ENCODE measurements at regions not wholly inside any gene's neighbourhood (a gene's known extent, or its start where the extent isn't known, plus 50 kb on each side); places are given as distances from the start of the nearest gene placed in this dataset.
"Not testable (repeated sequence)": the region's sequence is repeated elsewhere in the genome, so short reads cannot be mapped to it uniquely, and the experiment has no call there.

DNA sequence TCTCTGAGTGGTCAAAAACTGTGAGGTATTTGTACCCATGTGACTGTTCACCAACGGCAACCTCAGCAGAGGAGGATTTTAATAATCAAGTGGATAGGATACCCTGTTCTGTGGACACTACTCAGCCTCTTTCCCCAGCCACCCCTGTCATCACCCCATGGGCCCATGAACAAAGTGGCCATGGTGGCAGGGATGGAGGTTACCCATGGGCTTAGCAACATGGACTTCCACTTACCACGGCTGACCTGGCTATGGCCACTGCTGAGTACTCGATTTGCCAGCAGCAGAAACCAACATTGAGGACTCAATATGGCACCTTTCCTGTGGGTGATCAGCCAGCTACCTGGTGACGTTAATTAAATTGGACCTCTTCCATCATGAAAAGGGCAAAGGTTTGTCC lies 1782.7 kb downstream of the PLA2G4A start:
- no peak for DNase-seq (ENCODE audit: low spot score)

DNA sequence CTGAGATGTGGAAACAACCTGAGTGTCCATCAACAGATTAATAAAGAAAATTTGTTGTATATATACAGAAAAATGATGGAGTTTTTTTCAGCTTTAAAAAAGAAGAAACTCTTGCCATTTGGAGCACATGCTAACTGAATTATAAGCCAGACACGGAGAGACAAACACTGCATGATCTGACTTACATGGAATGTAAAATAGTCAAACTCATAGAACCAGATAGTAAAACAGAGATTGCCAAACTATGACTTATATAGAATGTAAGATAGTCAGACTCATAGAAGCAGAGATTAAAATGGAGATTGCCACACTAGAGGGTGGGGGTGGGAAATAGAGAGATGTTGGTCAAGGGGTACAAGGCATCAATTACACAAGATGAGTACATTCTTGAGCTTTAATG lies 1786.6 kb downstream of the PLA2G4A start:
- DNase-seq (ENCODE audit: low spot score) = no peak

DNA sequence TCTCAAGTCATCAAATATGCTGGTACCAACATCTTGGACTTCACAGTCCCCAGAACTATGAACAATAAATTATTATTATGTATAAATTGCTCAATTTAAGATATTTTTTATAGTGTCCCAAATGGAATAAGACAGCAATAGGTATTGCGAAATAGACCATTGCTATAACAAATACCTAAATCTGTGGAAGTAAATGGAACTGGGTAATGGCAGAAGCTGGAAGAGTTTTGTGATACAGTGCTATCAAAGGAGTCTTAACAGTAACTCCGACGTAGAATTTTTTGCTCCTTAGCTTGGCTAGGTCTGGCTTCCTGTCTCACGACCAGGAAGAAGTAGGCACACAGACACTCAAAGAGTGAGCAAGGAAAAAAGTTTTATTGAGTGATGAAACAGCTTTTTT lies 1791.5 kb downstream of the PLA2G4A start:
- no peak for DNase-seq (ENCODE audit: low spot score)

DNA sequence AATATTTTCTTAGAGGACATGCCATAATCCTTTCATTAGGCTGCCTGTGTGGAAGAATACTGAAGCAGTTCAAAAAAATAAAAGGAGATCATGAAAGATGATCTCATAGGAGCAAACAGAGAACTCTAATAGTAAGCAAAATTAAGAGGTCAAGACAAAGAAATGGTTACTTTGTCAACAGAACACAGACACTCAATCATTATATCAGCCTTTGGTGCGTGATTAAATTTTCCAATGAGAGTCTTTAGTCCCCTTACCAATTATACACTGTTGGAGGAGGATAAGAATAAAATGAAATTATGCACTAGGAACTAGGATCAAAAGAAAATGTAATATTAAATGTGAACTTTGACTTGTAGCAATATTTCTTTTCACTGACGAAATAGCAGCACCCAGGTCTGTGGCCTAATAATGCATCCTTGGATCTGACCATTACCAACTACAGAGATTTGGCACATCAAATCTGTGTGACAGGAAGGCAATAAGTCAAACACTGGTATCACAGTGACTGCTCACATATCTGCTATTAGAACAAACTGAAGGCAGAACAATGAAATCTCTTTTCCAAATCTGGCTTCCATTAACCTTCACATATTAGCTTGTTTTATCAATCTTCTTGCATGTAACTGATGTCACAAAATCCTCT lies 1812.9 kb downstream of the PLA2G4A start:
- DNase-seq (ENCODE audit: low spot score) = no peak

DNA sequence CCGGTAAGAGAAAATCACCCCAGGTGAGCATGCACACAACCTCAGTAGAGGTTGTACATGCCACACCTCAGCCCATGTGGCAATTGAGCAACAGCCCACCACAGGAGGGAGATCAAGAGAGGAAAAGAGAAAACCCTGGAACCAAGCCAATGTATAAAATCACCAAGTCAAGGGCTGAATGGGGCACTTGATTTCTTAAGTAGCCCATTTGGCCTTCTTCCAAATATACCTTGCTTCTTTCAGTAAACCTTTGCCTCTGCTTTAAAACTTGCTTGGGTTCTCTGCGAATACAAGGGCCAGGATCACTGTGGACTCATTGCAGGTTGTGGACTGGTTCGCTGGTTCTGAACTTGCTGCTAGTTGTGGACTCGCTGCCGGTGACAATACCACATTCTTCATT lies 1814.0 kb downstream of the PLA2G4A start:
- no peak for DNase-seq (ENCODE audit: low spot score)

DNA sequence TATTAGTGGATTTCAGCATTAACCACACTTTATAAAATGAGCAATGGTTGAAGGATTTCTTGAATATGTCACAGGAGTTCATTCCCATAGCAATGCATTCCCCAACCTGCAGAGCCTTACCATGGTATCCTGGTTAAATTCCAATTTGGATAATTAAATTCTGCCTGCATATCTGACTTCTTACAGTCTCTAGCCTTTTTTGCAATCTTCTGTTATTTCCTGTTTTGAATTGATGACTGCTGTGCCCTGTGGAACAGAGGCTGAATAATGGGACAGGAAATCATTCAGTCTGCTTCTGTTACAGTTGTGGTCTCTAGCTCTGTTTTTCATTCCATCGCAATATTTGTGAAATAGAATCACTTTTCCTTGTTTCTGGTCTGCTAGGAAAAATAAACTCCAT lies 1823.9 kb downstream of the PLA2G4A start:
- DNase-seq (ENCODE audit: low spot score) = no peak

DNA sequence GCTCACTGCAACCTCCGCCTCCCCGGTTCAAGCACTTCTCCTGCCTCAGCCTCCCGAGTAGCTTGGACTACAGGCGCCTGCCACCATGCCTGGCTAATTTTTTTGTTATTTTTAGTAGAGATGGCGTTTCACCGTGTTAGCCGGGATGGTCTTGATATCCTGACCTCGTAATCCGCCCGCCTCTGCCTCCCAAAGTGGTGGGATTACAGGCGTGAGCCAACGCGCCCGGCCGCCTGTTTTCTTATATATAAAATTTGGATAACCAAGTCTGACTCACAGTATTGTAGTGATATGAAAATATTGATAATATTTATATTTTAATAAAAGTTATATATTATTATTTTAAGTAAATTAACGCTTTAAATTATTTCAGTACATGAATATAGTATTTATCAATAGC lies 1821.7 kb downstream of the BRINP3 start:
- DNase-seq (ENCODE audit: low spot score) = not testable (repeated sequence)

DNA sequence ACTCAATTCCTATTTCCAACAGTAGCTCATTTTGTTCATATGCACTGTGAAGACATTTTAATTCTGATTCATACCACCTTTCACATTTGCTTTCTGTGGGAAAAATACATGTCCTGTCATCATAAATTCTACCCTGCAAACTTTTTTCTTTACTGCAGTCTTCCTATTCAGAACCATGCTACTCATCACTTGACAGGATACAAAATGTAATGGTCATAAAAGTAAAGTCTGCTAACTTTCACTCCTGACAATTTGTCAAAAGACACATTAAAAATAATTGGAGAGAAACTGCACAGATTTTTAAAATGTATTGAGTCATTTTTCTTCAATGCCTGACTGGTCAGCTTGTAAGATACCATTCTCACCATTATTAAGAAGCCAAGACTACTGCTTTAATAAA lies 1817.1 kb downstream of the BRINP3 start:
- DNase-seq (ENCODE audit: low spot score) = no peak

DNA sequence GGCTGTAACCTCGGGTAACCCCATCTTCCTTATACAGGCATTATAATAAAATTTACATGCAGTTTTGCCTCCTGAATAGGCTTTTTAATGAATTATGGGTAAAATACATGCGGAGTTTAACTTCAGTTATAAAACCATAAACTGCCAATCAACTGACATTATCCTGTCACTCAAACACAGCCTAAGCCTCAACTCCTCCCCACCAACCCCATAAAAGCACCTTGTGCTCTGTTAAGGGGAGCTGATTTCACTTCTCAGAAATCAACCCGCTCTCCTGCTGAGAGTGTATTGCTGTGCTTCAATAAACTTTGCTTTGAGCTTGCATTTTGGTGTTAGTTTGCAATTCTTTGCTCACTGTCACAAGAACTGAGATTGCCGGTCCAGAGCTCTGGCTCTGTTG lies 1812.2 kb downstream of the BRINP3 start:
- DNase-seq (ENCODE audit: low spot score) = no peak

DNA sequence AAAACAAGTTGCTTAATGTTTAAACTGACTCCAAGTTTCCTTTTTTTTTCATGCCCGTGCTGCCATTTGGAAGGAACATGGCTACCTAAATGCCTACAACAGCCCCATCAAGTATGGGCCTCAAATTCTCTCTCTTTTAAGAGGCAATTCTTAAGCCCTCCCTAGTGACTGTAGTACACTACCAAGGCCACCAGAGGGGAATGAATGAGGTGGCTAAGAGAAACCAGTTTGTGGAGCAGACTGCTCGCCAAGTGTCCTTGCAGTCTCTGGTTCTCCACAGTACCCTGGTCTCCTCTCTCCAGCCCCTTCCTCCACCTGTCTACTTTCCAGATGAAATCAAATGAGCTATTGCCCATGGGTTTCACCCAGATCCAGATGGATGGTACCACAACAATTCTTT lies 1809.6 kb downstream of the BRINP3 start:
- DNase-seq (ENCODE audit: low spot score) = no peak

DNA sequence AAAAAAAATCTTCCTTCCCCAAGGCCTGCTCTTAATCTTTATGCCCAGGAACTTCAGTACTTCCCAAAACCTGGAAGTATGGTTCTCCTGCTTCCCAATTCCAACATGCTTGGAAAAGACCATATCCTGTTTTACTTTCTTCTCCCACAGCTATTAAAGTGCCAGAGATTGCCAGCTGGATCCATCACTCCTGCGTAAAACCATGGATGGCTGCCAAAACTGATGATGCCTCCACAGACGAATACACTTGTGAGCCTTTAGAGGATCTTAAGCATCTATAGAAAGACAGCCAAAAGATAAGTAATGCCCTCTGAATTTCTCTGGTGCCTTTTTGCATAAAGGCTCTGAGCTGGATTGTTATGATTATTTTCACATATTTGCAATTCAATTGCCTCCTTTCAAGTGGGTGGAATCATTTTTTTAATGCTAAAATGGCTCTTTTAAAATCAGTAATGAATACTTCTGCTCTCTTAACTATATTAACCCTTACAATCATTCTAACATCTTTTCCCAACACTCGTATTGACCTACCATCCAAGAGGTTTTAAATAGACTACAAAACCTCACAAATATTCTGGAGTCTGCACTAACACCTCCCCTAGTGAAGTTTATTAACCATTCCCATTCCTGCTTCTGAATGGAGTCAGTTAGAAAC lies 1807.8 kb downstream of the BRINP3 start:
- no peak for DNase-seq (ENCODE audit: low spot score)

DNA sequence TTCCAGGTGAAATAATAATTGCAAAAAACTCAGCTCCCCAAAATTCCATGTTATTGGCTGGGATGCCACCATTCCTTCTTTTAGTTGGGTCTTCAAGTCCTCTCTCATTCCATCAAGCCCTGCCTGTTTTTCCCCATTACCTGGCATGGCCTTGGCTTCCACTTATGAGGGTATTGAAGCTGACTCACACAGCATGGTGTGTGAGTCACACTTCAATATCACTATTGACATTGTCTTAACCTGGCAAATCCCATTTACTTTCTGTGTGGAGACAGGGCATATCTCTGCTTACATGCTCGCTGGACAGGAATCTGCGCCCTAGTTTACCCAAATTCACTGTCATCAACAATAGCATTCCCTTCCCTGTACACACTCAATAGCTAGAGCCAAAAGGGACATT lies 1806.8 kb downstream of the BRINP3 start:
- no peak for DNase-seq (ENCODE audit: low spot score)

DNA sequence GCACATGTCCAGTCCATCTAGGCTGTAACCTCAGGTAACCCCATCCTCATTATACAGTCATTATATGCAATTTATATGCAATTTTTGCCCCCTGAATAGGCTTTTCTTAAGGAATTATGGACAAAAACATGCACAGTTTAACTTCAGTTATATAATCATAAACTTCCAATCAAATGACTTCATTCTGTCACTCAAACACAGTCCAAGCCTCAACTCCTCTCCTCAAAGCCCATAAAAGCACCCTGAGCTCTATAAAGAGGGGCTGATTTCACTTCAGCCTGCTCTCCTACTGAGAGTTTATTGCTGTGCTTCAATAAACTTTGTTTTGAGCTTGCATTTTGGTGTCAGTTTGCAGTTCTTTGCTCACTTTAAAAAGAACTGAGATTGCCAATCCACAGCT lies 1805.5 kb downstream of the BRINP3 start:
- no peak for DNase-seq (ENCODE audit: low spot score)

DNA sequence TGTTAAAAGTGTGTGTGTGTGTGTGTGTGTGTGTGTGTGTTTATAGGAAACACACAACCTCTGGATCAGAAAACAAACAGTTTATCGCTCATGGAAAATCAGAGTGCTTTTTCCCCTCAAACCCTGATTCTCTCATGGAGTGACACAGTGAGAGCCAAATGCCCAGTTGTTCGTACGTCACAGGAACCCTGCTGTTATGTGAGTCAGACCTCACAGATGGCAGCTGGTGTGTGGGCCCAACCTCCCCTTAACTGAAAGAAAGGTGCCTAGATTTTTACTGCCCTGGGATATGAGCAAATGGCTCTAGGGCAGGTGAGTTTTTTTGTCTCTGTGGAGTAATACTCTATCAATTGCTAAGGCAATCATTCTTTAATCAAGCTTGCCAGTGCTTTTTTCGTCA lies 1788.1 kb downstream of the BRINP3 start:
- no peak for DNase-seq (ENCODE audit: low spot score)

DNA sequence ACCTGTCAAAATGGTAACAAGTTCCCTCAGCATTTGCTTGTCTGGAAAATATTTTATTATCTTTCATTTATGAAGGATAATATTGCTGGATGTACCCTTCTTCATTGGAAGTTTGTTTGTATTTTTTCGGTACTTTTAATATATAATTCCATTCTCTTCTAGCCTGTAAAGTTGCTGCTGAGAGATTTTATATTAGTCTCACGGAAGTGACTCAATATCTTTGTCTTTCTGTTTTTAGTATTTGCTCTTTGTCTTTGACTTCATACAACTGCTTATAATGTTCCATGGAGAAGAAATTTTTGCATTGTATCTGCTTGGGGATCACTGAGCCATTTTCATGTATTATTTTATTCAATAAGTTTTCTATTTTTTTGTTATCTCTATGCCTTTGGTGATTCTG lies 1777.5 kb downstream of the BRINP3 start:
- DNase-seq (ENCODE audit: low spot score) = no peak

DNA sequence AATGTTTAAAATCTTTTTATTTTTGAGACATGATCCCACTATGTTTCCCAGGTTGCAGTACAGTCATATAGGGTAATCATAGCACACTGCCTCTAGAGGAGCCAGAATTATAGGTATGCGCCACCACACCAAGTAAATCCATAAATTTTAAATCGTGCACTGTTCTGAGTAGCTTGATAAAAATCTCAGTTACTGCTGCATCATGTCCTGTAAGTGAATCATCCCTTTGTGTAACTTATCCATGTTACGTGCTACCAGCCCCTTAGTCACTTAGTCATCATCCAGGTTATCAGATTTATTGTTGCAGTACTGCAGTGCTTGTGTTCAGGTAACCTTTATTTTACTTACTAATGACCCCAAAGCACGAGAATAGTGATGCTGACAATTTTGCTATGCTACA lies 1770.9 kb downstream of the BRINP3 start:
- DNase-seq (ENCODE audit: low spot score) = no peak

DNA sequence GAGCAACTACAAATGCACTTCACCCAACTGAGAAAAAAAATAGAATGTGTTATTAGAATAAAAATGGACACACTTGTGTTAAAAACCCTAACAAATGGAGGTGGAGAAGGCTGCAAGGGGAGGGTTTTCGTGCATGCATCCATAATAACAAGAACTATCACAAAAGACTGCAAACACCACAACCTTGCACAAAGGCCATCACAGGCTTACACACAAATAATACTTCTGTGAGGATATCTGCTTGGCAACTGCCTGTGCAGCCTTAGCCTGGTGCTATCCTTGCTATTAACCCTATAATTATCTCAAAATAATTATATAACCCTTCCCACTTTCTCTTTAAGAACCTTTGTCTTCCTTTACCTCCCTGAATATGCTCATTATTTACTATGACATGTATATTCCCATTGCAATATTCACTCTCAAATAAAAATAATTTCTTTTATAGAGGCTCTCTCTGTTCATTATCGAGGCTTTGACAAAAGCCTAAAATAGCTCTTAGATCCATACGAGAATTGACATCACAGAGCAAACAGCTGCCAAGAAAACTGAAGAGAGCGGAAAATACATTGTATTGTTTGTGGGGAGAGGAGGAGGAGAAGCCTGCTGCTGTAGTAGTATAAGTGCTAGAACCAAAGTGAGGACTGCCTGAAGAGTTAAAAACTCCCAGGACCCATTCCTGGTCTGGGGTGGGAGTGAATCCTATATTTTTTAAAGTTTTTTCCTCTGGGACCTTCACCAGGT lies 1768.7 kb downstream of the BRINP3 start:
- no peak for DNase-seq (ENCODE audit: low spot score)

DNA sequence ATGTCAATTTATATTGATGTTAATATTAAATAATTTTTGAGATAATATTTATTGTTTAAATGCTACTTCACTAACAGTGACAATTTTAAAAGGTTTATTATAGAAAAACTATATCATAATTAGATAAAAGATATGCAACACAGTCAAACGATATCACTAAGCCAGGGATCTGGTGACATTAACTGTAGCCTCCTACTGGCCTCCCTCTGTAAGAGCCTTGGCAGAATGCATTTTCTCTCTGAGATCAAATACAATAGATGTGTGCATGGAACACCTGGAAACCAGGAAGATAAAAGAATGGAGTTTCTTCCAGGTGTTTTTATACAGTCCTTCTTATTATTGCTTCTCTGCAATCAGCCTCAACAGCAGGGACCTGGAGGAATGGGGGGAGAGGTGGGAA lies 1762.1 kb downstream of the BRINP3 start:
- no peak for DNase-seq (ENCODE audit: low spot score)

DNA sequence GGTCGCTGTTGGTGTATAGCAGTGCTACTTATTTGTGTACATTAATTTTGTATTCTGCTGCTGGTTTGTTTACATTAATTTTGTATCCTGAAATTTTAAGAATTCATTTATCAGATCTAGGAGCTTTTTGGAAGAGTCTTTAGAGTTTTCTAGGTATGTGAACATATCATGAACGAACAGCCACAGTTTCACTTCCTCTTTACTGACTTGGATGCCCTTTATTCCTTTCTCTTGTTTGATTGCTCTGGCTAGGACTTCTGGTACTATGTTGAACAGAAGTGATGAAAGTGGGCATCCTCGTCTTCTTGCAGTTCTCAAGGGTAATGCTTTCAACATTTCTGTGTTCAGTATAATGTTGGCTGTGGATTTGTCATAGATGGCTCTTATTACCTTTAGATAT lies 1757.9 kb downstream of the BRINP3 start:
- DNase-seq (ENCODE audit: low spot score) = no peak

DNA sequence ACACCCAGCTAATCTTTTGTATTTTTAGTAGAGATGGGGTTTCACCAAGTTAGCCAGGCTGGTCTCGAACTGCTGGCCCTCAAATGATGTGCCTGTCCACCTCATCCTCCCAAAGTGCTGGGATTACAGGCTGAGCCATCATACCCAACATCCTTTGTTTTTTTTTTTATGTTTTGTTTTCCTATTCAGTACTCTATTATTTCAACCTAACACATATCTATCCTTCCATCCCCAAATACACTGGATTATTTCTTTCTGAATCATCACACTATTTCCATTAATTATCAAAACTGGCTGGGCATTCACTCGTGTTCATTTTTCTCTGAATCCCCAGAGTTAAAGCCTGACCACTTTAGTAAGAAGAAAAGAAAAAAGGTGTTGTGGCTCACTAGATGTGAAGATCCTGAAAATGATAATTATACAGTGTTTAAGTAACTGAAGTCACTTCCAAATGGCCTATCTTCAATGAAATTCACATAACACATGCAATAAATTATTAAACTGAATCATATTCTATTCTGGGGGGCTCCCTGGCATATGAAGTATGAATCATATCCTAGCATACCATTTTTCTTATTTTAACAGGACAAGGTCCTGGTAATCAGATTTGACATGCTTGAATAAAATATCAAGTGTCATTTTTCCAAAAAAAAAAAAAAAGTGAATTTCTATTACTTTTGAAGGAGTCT lies 1754.2 kb downstream of the BRINP3 start:
- no peak for DNase-seq (ENCODE audit: low spot score)

DNA sequence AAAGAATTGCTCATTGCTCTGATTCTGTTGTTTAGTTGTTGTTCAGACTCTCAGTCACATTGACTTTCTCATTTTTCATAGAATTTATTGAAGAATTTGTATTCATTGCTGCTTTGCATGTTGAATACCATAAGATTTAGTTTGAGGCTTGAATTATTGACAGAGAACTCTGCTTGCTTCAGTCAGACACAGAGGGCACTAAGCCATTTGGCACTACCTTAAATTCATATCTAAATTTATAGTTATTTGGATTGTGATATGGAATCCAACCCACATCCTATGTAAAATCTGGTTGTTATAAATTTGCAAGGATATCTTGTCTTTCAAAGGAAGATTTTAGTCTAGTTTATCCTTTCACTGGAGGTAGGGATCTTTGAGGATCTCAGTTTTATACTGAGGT lies 1748.6 kb downstream of the BRINP3 start:
- no peak for DNase-seq (ENCODE audit: low spot score)

DNA sequence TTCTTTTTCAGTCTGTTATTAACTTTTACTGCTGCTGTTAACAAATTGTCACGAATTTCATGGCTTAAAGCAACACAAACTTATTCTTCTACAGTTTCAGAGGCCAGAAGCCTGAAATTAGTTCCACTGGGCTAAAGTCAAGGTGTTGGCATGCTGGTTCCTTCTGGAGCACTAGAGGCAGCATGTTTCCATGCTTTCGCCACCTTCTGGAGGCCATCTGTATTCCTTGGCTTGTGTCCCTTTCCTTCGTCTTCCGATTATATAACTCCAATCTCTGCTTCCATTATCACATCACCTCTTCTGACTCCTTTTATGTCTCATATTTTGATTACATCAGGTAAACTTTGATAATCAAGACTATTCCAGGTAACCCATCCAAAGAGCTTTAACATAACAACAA lies 1742.1 kb downstream of the BRINP3 start:
- DNase-seq (ENCODE audit: low spot score) = no peak

DNA sequence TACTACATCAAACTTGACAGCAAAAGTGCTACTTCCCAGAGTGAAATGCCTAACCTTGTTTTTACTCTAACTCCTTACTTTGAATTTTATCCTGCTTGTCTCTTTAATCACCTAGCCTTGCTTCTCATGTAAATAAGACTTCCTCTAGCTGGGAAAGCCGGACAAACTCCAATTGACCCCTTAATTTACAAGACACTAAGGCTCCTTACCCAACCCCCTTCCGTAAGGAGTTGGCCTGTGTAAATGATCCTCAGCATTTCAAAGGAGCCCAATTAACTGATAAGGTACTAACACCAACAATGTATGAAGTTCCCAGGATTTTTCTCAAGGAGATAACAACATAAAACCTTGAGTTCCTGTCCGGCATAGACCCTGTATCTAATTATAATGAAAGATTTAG lies 1728.4 kb downstream of the BRINP3 start:
- DNase-seq (ENCODE audit: low spot score) = not testable (repeated sequence)
